Neuron (in vitro differentiated cells): ENCODE measurements at regions not wholly inside any gene's neighbourhood (a gene's known extent, or its start where the extent isn't known, plus 50 kb on each side); places are given as distances from the start of the nearest gene placed in this dataset.
"Not testable (repeated sequence)": the region's sequence is repeated elsewhere in the genome, so short reads cannot be mapped to it uniquely, and the experiment has no call there.

Experiments
- H2AFZ ChIP-seq: one replicate; pipeline ENCODE4 v1.6.1; 2013; ENCODE audit warnings: low read depth, mild to moderate bottlenecking, inconsistent platforms, low read length, moderate library complexity
- H3K27me3 ChIP-seq: one replicate; pipeline ENCODE4 v1.6.1; 2013; ENCODE audit warnings: low read length; ENCODE audit not compliant: insufficient read depth
- H3K36me3 ChIP-seq: one replicate; pipeline ENCODE4 v1.6.1; 2013; ENCODE audit warnings: low read length; ENCODE audit not compliant: insufficient read depth
- H3K4me1 ChIP-seq: one replicate; pipeline ENCODE4 v1.6.1; 2013; ENCODE audit warnings: low read length; ENCODE audit not compliant: insufficient read depth
- H3K4me3 ChIP-seq: 2 replicates; pipeline ENCODE4 v1.5.1; 2013; ENCODE audit warnings: mild to moderate bottlenecking, low read length, moderate library complexity
- H3K9me3 ChIP-seq: one replicate; pipeline ENCODE4 v1.6.1; 2013; ENCODE audit warnings: low read length

DNA sequence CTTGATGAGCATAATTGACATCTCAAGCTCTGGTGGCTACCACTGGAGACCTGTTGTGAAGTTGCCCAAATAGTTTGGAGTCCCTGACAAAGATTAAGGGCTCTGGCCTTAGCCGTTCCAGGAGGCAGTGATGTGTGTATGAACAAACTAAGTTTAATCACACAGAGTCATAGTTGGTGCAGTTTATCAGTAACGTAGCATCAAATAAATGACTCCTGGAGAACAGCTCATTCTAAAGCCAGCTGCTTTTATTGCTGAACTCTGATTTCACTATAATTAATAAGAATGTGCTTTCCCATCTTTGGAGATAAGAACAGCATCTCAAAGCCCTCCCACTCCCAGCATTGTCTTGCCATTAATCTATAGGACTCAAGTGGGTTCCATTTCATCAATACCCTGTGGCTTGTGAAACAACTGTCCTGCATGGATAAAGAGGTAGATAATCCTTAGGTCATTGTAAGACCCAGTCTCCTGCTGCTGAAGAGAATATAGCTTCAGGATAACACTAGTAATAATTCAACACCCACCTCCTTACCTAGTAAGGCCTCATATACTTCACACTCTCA, 211.4 kb upstream of the THUMPD2 start:
- no peaks in the 10 kb centered on the region for H3K27me3 ChIP-seq
- H3K4me3 ChIP-seq, result no peak overlapping the region
- H2AFZ ChIP-seq, result no peak overlapping the region
- H3K36me3 ChIP-seq, result no peaks in the 10 kb centered on the region
- no peaks in the 10 kb centered on the region for H3K9me3 ChIP-seq
- no peaks in the 10 kb centered on the region for H3K4me1 ChIP-seq

- H3K4me1 ChIP-seq, result no peaks in the 10 kb centered on the region
- H3K36me3 ChIP-seq, result no peaks in the 10 kb centered on the region
- H2AFZ ChIP-seq, result no peak overlapping the region
- H3K4me3 ChIP-seq, result no peak overlapping the region
- no peaks in the 10 kb centered on the region for H3K9me3 ChIP-seq
- H3K27me3 ChIP-seq, result no peaks in the 10 kb centered on the region
Measured at GRCh38 chr2:39989888-39990287, 210.8 kb upstream of the THUMPD2 start.

- H3K36me3 ChIP-seq, result no peaks in the 10 kb centered on the region
- no peak overlapping the region for H2AFZ ChIP-seq
- H3K27me3 ChIP-seq, result no peaks in the 10 kb centered on the region
- no peak overlapping the region for H3K4me3 ChIP-seq
- H3K9me3 ChIP-seq, result no peaks in the 10 kb centered on the region
- H3K4me1 ChIP-seq, result no peaks in the 10 kb centered on the region
Measured at GRCh38 chr2:39981883-39982311, 202.8 kb upstream of the THUMPD2 start.

DNA sequence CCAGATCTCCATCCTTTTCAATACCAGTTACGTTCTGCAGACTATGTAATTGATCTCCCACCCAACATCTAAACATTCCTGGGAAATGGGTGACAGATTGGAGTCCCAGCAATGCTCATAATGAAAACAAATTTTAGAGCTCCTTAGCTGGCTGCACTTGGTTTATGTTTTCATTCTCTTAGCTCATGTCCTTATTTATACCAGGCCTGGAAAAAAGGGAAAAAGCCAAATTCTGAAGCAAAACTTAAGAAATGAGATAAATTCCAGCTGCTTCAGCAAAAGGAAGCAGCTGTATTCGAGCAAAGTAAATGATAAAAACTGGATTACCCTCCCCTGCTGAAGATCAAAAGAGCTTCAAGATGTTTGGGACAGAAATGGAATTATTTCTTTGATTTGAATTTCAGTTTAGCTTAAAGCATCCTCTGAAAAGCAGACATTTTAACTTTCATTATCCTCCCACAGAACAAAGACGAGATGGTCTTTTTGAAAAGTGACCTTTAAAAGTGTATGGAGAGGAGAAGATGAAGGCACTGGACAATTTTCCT, 196.5 kb upstream of the THUMPD2 start:
- Histone ChIP-seq H2AFZ (no peak overlapping the region), H3K36me3 (no peaks in the 10 kb centered on the region), H3K4me3 (no peak overlapping the region), H3K27me3 (no peaks in the 10 kb centered on the region), H3K4me1 (no peaks in the 10 kb centered on the region), H3K9me3 (peaks cover under 1% of the 10 kb centered on the region)

DNA sequence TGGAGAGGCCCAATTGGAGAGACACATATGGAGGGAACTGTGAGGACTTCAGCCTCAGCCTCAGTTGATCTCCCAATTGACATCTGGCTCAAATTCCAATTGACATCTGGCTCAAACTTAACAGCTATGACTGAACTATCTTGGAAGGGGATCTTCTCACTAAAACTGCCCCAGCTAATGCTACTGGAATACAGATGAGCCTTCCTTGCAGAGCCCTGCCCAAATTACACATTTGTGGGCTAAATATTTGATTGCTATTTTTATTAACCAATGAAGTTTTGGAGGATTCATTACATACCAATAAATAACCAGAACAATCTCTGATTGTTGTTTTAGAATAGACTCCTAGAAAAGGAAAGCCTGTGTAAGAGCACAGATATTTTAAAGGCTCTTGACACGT, 189.0 kb upstream of the THUMPD2 start:
- H3K27me3 ChIP-seq, result no peaks in the 10 kb centered on the region
- H3K9me3 ChIP-seq, result peaks cover 2% of the 10 kb centered on the region
- no peaks in the 10 kb centered on the region for H3K4me1 ChIP-seq
- H3K4me3 ChIP-seq, result no peak overlapping the region
- H2AFZ ChIP-seq, result no peak overlapping the region
- no peaks in the 10 kb centered on the region for H3K36me3 ChIP-seq

DNA sequence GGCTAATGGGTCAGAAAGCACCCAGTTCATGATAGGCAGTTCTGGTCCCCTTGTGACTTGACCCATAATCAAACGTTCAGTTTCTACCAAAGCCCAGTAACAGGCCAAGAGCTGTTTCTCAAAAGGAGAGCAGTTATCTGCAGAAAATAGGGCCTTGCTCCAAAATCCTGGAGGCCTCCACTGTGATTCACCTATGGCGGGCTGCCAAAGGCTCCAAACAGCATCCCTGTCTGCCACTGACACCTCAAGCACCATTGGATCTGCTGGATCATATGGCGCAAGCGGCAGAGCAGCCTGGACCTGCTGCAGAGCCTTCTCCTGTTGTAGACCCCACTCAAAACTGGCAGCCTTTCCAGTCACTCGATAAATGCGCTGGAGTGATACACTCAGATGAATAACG, 181.6 kb upstream of the THUMPD2 start:
- H3K27me3 ChIP-seq, result not testable (repeated sequence)

DNA sequence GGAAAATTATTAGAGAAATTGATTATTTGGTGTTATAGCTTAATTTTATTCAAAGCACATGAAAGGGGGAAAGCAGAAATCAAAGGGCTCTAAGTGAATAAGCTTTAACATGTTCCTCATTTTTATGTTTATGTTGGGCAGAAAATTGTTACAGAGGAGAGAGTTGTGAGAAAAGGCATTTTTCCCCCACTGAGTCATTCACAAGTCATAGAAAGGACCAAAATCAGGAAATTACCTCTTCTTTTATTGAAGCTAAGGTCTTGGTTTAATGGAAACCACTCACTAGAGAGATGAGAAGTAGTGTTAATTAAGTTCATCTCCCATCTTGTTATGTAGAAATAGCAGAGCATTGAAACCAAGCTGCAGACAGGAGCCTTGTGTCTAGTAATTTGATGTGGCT, 175.3 kb upstream of the THUMPD2 start:
- Histone ChIP-seq H3K36me3 (no peaks in the 10 kb centered on the region), H2AFZ (no peak overlapping the region), H3K27me3 (no peaks in the 10 kb centered on the region), H3K9me3 (no peaks in the 10 kb centered on the region), H3K4me1 (no peaks in the 10 kb centered on the region), H3K4me3 (no peak overlapping the region)

More for the DNA sequence above, 181.6 kb upstream of the THUMPD2 start:
- H3K36me3 ChIP-seq, H2AFZ ChIP-seq, H3K4me1 ChIP-seq, H3K9me3 ChIP-seq, H3K4me3 ChIP-seq: not testable (repeated sequence)

- no peaks in the 10 kb centered on the region for H3K36me3 ChIP-seq
- H2AFZ ChIP-seq, result no peak overlapping the region
- H3K27me3 ChIP-seq, result no peaks in the 10 kb centered on the region
- H3K4me3 ChIP-seq, result no peak overlapping the region
- peaks cover 5% of the 10 kb centered on the region for H3K4me1 ChIP-seq
- no peaks in the 10 kb centered on the region for H3K9me3 ChIP-seq
Measured at GRCh38 chr2:39949131-39949530, 170.1 kb upstream of the THUMPD2 start.

DNA sequence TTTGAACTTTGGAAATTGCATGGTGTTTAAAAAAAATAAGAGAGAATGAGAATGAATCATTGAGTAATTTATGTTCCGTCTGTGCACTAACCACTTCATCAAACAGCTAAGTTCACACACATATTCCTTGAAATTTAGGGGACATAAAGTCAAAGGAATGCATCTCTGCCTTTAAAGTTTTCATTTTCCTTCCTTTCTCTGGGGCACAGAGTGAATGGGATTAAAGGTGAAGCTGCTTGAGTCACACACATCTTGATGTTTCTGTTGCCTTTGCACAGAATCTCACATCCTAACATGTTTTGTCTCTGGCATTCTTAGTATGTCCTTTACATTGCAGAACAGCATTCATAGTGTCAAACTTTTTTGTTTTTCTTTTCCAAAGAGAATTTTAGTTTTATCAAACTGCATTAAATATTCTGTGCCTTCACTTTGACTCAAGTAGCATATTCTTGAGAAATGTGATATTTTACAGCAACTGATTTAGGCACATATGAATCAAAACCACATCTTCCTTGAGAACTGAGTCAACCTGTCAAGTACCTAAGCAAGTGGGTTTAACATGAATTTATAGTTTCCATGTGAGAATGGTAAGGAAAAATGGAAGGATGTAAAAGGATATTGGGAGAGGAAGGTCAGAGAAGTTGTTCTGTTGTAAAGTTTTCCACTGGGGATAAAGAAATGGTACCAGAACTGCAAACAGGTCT, 169.1 kb upstream of the THUMPD2 start:
- Histone ChIP-seq H3K4me1 (peaks cover 5% of the 10 kb centered on the region), H3K9me3 (no peaks in the 10 kb centered on the region)

GRCh38 chr2:39947294-39948015, 168.4 kb upstream of the THUMPD2 start:
- Histone ChIP-seq H2AFZ (no peak overlapping the region), H3K27me3 (no peaks in the 10 kb centered on the region), H3K4me3 (no peak overlapping the region), H3K9me3 (no peaks in the 10 kb centered on the region), H3K36me3 (no peaks in the 10 kb centered on the region), H3K4me1 (peaks cover 5% of the 10 kb centered on the region)

More for the DNA sequence above, 169.1 kb upstream of the THUMPD2 start:
- no peaks in the 10 kb centered on the region for H3K27me3 ChIP-seq
- H3K36me3 ChIP-seq, result no peaks in the 10 kb centered on the region
- no peak overlapping the region for H2AFZ ChIP-seq
- H3K4me3 ChIP-seq, result no peak overlapping the region

DNA sequence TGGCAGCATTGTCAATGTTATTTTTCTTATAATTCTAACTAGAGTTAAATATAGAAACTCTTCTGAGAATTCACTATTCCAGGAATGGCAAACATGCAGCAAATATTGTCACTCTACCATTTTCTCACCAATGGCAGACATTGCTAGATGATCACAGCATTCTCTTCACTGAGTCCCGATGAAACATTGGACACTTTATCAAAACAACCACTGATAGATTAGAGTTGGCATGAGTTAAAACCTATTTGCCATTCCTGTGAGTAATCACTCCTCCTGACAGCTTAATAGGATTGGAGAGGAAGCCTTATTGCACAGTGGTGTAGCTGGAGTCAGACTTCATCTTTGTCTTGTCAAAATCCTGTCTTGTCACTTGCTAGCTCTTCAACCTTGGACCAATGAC, 163.9 kb upstream of the THUMPD2 start:
- Histone ChIP-seq H2AFZ (no peak overlapping the region), H3K36me3 (no peaks in the 10 kb centered on the region)

DNA sequence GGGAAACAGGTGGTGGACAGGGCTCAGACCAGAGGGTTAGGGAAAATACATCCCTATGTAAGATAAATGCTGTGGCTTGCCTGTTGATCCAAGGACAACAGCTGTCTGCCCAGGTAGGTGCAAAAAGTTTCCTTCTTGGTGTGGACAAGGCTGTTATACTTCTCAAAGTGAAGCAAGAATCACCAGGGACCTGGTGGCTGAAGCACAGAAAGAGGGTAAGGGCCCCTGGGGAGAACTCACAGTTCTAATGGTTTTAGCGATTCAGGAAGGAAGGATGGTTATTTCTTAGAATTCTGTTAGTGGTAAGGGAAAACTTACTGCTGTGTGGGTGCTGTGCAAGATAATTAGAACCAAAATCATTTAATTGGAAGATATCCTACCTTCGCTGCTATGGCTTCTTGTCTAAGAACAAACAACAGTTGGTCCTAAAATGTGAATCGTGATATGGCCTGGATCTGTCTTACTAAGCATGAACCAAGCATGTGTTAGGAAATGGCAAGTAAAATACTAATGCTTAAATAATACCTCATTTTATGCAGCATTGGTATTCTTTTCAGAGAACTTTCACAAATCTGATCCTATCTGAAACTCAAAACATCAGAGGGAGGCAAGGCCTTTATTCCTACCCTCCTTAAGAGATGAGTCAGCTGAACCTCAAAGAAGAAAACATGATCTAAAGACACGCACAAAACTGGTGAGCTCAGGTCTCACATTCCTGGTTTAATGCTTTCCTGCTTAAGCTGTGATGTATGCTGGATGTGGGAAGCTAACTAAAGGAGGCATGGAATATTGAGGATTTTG, 159.2 kb upstream of the THUMPD2 start:
- no peak overlapping the region for H2AFZ ChIP-seq
- H3K27me3 ChIP-seq, result no peaks in the 10 kb centered on the region
- H3K4me3 ChIP-seq, result no peak overlapping the region
- H3K4me1 ChIP-seq, result no peaks in the 10 kb centered on the region
- H3K36me3 ChIP-seq, result no peaks in the 10 kb centered on the region
- peaks cover 3% of the 10 kb centered on the region for H3K9me3 ChIP-seq

More for the DNA sequence above, 163.9 kb upstream of the THUMPD2 start:
- H3K4me1 ChIP-seq, result peaks cover 5% of the 10 kb centered on the region
- H3K4me3 ChIP-seq, result no peak overlapping the region
- H3K9me3 ChIP-seq, result peaks cover 3% of the 10 kb centered on the region
- H3K27me3 ChIP-seq, result no peaks in the 10 kb centered on the region

DNA sequence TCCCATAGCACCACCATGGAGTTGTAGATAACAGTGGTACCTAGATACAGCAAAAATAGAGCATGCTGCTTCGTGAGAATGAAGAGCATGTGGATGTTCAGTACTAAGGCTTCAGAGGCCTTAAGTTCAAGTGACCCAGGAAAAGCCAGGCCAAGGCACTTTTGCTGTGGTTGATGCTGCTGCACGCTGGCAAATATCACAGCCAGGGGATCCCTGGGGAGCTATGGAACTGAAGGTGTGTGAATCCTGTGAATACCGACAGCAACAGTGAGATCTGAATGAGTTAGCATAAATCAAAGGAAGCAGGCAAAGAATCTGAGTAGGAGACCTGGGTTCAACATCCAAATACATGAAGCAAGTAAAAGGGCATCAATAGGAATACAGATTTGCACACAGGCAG, 158.6 kb upstream of the THUMPD2 start:
- no peak overlapping the region for H3K4me3 ChIP-seq
- no peak overlapping the region for H2AFZ ChIP-seq
- no peaks in the 10 kb centered on the region for H3K4me1 ChIP-seq
- no peaks in the 10 kb centered on the region for H3K27me3 ChIP-seq
- H3K36me3 ChIP-seq, result no peaks in the 10 kb centered on the region
- H3K9me3 ChIP-seq, result peaks cover 3% of the 10 kb centered on the region
